A549 (cell line): ENCODE measurements at regions not wholly inside any gene's neighbourhood (a gene's known extent, or its start where the extent isn't known, plus 50 kb on each side); places are given as distances from the start of the nearest gene placed in this dataset.

Experiments
- CBX2 ChIP-seq: fragments of 200-600 bp; sonication (generic); IDR thresholded peaks from 2 replicates; pipeline ENCODE4 v1.6.1; 2016; ENCODE audit warnings: low read depth, mild to moderate bottlenecking, borderline replicate concordance
- CTCF ChIP-seq: fragments of >200 bp; sonication (Bioruptor Twin); formaldehyde crosslinking; IDR thresholded peaks from 3 replicates; pipeline ENCODE4 v1.5.1; 2016
- JUN ChIP-seq, 2 experiments: fragments of >200 bp; sonication (Bioruptor Twin); formaldehyde crosslinking; IDR thresholded peaks; 2 replicates in 1 of 2; 3 replicates in 1 of 2; pipeline ENCODE4 v1.6.1; 2016 to 2017
- JUNB ChIP-seq: fragments of >200 bp; sonication (Bioruptor Twin); formaldehyde crosslinking; IDR thresholded peaks from 2 replicates; pipeline ENCODE4 v1.6.1; 2016
- MAZ ChIP-seq: fragments of 150-350 bp; IDR thresholded peaks from 2 replicates; pipeline ENCODE4 v1.6.1; 2014; ENCODE audit warnings: antibody characterized with exemption, low read depth, low read length, borderline replicate concordance
- PBX3 ChIP-seq: IDR thresholded peaks from 2 replicates; pipeline ENCODE4 v1.6.1; 2012
- POLR2A ChIP-seq: IDR thresholded peaks from 2 replicates; pipeline ENCODE4 v1.6.1; 2012; ENCODE audit warnings: mild to moderate bottlenecking, low read length
- REST ChIP-seq: fragments of 200-600 bp; sonication (generic); IDR thresholded peaks from 2 replicates; pipeline ENCODE4 v1.6.1; 2016; ENCODE audit warnings: antibody characterized with exemption, mild to moderate bottlenecking, moderate library complexity
- RNF2 ChIP-seq: fragments of 200-600 bp; sonication (generic); IDR thresholded peaks from 2 replicates; pipeline ENCODE4 v1.6.1; 2016; ENCODE audit warnings: low read depth, mild to moderate bottlenecking, antibody characterized with exemption, moderate library complexity, borderline replicate concordance
- ZC3H11A ChIP-seq: fragments of 450-650 bp; IDR thresholded peaks from 2 replicates; pipeline ENCODE4 v1.6.1; 2014; ENCODE audit warnings: antibody characterized with exemption, mild to moderate bottlenecking

- TF ChIP-seq POLR2A (no peak), ZC3H11A (no peak), JUN (IDR thresholded peaks at IDR 0.05) (no peak), JUNB (no peak), REST (no peak), CTCF (no peak), CBX2 (no peak), MAZ (no peak), PBX3 (no peak), RNF2 (no peak)
Observed at GRCh38 chr6:138580040-138580439, 80.7 kb upstream of the NHSL1 start.
